A549 (cell line): ENCODE measurements at regions not wholly inside any gene's neighbourhood (a gene's known extent, or its start where the extent isn't known, plus 50 kb on each side); places are given as distances from the start of the nearest gene placed in this dataset.

Source experiments
- ATOH8 ChIP-seq: fragments of 250-450 bp; sonication (Bioruptor Pico); IDR thresholded peaks from 2 replicates; pipeline ENCODE4 v1.5.0; 2020; ENCODE audit warnings: low read depth, mild to moderate bottlenecking, moderate library complexity
- BCL3 ChIP-seq: fragments of >200 bp; sonication (Bioruptor Twin); formaldehyde crosslinking; IDR thresholded peaks from 3 replicates; pipeline ENCODE4 v1.6.1; 2016
- BHLHE40 ChIP-seq: IDR thresholded peaks from 2 replicates; pipeline ENCODE4 v1.6.1; 2012; ENCODE audit warnings: low read depth, low read length, inconsistent platforms
- CHD2 ChIP-seq: fragments of 150-350 bp; IDR thresholded peaks from 2 replicates; pipeline ENCODE4 v1.6.1; 2014; ENCODE audit warnings: low read length; ENCODE audit not compliant: partially characterized antibody
- CHD4 ChIP-seq: fragments of 200-600 bp; sonication (generic); IDR thresholded peaks from 2 replicates; pipeline ENCODE4 v1.6.1; 2016; ENCODE audit warnings: antibody characterized with exemption, mild to moderate bottlenecking, borderline replicate concordance
- CTCF ChIP-seq: fragments of >200 bp; sonication (Bioruptor Twin); formaldehyde crosslinking; IDR thresholded peaks from 3 replicates; pipeline ENCODE4 v1.5.1; 2016
- HOXB5 ChIP-seq: fragments of 250-450 bp; sonication (Bioruptor Pico); IDR thresholded peaks from 2 replicates; pipeline ENCODE4 v1.5.0; 2020; ENCODE audit warnings: mild to moderate bottlenecking, moderate library complexity
- MAX ChIP-seq: IDR thresholded peaks from 2 replicates; pipeline ENCODE4 v1.6.1; 2012
- NR3C1 ChIP-seq: fragments of >200 bp; sonication (Bioruptor Twin); formaldehyde crosslinking; IDR thresholded peaks from 3 replicates; pipeline ENCODE4 v1.6.1; 2017
- RAD21 ChIP-seq, 2 experiments: fragments of >200 bp in 1 of 2; sonication (Bioruptor Twin) in 1 of 2; formaldehyde crosslinking in 1 of 2; IDR thresholded peaks in 1 of 2; conservative IDR thresholded peaks in 1 of 2; 2 replicates in 1 of 2; 3 replicates in 1 of 2; pipeline ENCODE4 v1.6.1; 2012 to 2018; ENCODE audit warnings: inconsistent platforms in 1 of 2
- REST ChIP-seq: fragments of 200-600 bp; sonication (generic); IDR thresholded peaks from 2 replicates; pipeline ENCODE4 v1.6.1; 2016; ENCODE audit warnings: antibody characterized with exemption, mild to moderate bottlenecking, moderate library complexity
- ZFP36 ChIP-seq: fragments of 450-650 bp; IDR thresholded peaks from 2 replicates; pipeline ENCODE4 v1.6.1; 2014; ENCODE audit warnings: borderline replicate concordance; ENCODE audit not compliant: partially characterized antibody

- no peak for TF ChIP-seq CTCF
- TF ChIP-seq BCL3 = no peak
- TF ChIP-seq MAX = no peak
- TF ChIP-seq ZFP36 = no peak
- no peak for TF ChIP-seq RAD21 (conservative IDR thresholded peaks at IDR 0.05 in 1 of 2, IDR thresholded peaks at IDR 0.05 in 1 of 2)
- TF ChIP-seq NR3C1 = no peak
- TF ChIP-seq REST = no peak
- TF ChIP-seq CHD4 = no peak
- no peak for TF ChIP-seq HOXB5 (CRISPR knock-in tag)
- no peak for TF ChIP-seq CHD2
- TF ChIP-seq BHLHE40 = no peak
- TF ChIP-seq ATOH8 (CRISPR knock-in tag) = no peak
These were observed 145.6 kb upstream of the FRY start for GRCh38 chr13:31885994-31886393.
